HG02970 (cell line): ENCODE measurements at regions not wholly inside any gene's neighbourhood (a gene's known extent, or its start where the extent isn't known, plus 50 kb on each side); places are given as distances from the start of the nearest gene placed in this dataset.

Experiments used
- ATAC-seq: cut with Tn5 transposase; IDR thresholded peaks from one replicate; pipeline ENCODE4 v1.9.1; 2021; ENCODE audit warnings: mild to moderate bottlenecking, moderate library complexity, moderate number of reproducible peaks; ENCODE audit not compliant: unreplicated experiment, low FRiP score

DNA sequence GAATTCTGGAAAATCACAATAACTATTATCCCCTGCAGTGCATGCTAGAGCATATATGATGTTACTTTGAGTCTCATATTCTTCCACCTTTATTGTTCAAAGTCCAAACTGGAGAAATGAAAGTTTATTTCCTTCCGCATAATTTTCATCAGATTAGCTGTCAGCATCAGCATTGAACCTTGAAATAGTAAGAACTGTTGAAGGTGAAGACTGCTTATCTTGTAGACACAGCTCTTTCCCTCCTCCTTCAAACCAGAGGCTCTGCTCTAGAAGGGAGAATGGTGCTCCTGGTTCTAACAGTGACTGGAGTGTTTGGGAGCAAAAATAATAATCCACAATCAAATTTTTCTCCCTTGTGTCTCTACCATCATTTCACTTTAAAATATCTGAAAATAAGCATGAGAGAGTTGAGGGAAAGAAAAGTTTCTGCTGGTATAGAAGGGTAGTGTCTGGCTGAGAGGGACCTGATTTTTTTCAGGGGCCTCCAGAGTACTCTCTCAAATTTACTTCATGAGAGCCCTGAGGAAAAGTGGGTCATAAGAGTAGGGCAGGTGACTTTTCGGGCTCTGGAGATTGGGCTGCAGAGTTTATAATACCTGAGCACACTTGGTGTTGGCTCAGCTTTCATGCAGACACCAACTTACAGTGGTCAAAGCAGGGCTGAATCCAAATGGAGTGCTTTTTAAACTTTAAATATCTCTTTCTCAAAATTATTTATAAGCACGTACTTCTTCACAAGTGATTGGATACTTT is 170.4 kb downstream of the ZDHHC21 start:
- ATAC-seq = no peak

- no peak for ATAC-seq
These were observed 172.9 kb downstream of the ZDHHC21 start for GRCh38 chr9:14520341-14520740.

- ATAC-seq = no peak
These were observed 175.9 kb downstream of the ZDHHC21 start for GRCh38 chr9:14517154-14517906.

GRCh38 chr9:14516656-14517055 is 176.6 kb downstream of the ZDHHC21 start:
- ATAC-seq = no peak

DNA sequence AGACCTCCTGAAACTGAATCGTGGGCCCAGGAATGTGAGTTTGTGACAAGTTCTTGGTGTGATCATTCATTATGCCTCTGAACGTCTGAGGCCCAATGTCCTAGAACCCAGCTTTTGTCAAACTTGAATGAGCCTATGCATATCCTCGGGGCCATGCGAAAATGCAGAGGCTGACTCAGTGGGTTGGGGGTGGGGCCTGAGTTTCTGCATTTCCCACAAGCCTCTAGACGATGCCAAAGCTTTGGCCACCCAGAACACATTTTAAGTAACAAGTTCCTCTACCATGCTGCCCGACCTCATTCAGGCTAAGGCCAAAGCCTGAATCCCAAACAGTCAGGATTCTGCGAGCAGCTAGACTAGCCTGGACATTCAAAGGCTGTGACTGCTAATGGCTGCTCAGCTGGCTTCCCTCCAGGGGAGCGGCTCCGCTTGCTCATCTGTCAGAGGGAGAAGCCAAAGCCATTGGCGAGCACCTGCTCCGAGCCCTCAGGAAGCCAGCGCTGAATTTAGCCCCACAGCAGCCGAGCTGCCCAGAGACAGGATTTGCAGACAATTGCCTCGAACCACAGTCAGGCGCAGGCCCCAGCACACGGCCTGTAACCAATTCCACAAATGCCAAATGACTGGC is 177.5 kb downstream of the ZDHHC21 start:
- ATAC-seq = no peak

DNA sequence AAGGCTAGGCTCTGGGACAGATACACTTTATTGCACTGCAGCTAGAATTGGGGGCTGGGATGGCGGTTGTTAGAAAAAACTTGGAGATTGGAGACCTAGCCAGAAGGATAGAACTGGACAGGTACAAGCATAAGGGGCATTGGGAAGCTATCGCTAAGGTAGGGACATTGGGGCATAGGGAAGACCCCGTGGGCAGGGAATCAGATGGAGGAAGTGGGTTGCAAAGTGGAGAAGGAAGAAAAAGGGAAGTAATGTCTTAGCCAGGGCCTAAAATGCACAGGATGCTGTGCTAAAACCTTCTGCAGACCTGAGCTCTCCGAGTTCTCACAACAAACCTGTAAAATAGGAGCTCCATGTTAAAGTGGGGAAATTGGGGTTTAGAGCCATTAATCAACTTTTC is 178.2 kb downstream of the ZDHHC21 start:
- no peak for ATAC-seq

DNA sequence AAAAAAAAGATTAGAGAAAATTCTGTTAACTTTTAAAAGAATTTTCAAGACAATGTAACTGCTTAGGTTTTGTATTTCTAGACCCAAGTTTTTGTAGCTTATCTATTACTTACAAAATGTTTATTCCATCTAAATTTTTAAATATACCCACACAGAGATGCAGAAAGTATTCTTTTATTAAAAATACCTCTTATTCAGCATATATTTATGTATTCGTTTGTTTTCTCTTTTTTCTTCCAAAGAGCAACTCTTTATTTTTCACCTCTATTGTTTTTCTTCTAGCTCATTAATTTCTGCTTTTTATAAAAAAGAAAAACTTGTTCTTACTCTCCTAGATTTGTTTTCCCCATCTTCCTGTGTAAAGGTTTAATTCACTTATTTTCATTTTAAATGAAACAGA is 180.3 kb downstream of the ZDHHC21 start:
- no peak for ATAC-seq

DNA sequence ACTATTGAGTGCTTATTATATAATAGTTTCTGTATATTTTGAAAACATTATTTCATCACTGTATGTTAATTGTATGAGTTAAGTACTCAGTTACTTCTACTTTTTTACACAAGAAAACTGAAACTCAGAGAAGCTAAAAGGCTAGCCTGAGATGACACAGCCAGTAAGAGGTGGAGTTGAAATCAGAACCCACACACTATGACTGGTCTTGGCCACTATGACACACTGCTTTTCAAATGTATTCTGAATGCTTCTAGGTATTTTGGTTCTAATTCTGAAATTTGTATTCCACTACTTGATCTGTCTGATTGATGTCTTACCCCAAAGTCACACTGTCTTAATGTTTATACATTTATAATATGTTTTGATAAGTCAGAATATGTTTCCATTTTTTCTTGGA is 181.8 kb downstream of the ZDHHC21 start:
- ATAC-seq = no peak

DNA sequence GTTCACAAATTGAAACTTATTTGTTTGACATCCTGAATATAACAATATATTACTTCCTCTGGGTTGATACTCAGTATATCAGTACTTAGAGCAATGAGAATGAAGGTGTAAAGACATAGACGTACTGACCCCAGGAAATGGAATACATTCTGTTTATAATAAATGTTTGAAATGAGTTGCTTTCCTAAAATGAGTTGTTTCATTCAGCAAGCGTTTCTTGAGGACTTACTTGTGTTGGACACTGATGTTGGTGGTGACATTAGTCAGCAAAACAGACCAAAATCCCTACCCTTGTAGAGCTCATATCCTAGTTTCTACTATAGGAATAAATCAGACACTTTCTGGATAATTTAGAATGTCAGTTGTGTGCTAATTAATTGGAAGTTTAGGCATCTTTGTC is 184.3 kb downstream of the ZDHHC21 start:
- no peak for ATAC-seq

- ATAC-seq = no peak
These were observed 187.4 kb upstream of the NFIB start for GRCh38 chr9:14501366-14501765.

GRCh38 chr9:14500705-14501104 is 186.8 kb upstream of the NFIB start:
- no peak for ATAC-seq

GRCh38 chr9:14499976-14500375 is 186.0 kb upstream of the NFIB start:
- ATAC-seq = no peak

- no peak for ATAC-seq
These were observed 184.9 kb upstream of the NFIB start for GRCh38 chr9:14498824-14499223.

- no peak for ATAC-seq
These were observed 183.5 kb upstream of the NFIB start for GRCh38 chr9:14497476-14497875.

- no peak for ATAC-seq
These were observed 174.7 kb upstream of the NFIB start for GRCh38 chr9:14488421-14489190.

DNA sequence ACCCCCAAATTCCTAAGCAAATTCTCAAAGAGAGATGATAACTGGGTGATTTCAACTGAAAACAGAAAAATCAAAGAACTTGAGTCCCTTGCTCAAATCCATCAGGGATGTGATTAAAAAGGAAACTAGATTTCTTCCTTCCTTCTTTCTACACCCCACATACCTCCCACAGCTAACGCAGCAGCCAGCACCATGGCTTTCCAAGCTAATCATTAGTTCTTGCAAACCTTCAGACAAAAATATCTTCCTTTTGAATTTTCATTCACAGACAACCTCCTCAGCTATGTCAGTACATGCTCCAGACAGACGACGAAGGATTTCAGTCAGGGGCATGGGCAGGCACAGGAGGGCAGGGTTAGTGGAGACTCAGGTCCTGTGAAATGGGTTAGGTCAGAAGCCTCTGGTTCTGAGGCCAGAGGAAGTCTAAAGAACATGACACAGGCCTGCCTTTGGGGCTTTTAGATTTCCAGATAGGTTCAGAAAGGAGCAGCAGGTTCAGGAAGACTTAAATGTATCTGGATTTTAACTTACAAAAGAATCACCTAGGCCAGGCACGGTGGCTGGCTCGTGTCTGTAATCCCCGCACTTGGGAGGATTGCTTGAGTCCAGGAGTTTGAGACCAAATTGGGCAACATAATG is 173.7 kb upstream of the NFIB start:
- no peak for ATAC-seq

GRCh38 chr9:14485366-14485765 is 171.4 kb upstream of the NFIB start:
- no peak for ATAC-seq

DNA sequence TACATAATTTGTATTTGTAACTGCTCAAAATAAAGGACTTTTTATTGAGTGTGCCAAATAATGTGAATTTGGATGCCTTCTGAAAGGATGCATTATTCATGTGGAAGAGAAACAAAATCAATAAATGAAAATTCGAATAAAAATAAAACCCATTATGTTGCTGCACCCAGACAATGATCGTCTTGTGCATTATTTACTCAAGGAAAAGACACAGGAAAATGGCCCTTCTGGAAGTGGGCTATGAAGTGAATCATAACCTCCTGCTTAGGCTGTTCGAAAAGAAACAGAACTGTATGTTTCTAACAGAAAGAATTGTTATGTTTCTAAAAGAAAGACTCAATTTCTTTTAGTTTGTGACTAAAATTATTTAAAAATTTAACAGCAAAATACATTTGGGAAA is 168.9 kb upstream of the NFIB start:
- ATAC-seq = no peak

- ATAC-seq = no peak
These were observed 166.6 kb upstream of the NFIB start for GRCh38 chr9:14480526-14480925.

DNA sequence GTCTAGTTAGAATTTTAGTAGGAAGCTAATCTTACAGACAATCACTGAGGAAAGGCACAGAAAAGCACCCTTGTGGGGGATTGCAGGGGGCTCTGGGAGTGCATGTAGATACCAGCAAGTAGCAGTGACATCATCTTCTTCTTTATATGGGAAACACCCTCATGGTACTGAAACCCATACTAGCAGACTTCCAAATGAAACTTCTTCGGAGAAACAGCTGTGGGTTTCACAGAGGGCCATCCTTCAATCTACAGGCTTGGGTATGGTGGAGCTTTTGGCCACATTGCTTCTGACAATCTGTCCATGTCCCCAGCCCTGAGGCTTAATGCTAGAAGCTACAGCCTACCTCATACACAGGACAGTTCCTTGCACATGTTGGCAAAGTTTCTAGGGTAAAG is 165.2 kb upstream of the NFIB start:
- ATAC-seq = no peak
